GM10266 (cell line): ENCODE measurements at regions not wholly inside any gene's neighbourhood (a gene's known extent, or its start where the extent isn't known, plus 50 kb on each side); places are given as distances from the start of the nearest gene placed in this dataset.

Experiments used
- DNase-seq: peaks from one replicate; pipeline ENCODE4 v3.0.0; 2012; ENCODE audit errors: extremely low spot score
- TF ChIP-seq, protein P1 (sequence below): IDR thresholded peaks from 2 replicates; pipeline ENCODE4 v1.5.1; 2012; ENCODE audit warnings: mild to moderate bottlenecking, low read depth; ENCODE audit not compliant: control insufficient read depth, insufficient read depth; ENCODE audit errors: missing control alignments

DNA sequence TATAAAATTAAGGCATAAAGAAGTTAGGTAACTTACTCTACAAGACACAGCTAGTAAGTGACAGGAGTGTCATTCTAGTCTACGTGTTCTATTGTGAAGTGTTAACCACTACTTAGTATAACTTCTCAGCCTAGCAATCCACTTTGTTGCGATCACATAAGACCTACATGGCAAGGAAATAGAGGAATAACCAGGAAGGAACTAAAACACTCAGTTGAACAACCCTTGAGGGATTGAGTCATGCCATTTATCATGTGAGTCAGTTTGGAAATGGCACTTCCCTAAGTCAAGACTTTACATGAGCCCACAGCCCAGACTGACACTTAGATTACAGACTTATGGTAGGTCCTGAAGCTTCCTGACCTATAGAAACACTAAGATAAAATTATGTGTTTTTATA is 279.5 kb upstream of the PCDH20 start:
- no peak for DNase-seq
- TF ChIP-seq, protein P1, sequence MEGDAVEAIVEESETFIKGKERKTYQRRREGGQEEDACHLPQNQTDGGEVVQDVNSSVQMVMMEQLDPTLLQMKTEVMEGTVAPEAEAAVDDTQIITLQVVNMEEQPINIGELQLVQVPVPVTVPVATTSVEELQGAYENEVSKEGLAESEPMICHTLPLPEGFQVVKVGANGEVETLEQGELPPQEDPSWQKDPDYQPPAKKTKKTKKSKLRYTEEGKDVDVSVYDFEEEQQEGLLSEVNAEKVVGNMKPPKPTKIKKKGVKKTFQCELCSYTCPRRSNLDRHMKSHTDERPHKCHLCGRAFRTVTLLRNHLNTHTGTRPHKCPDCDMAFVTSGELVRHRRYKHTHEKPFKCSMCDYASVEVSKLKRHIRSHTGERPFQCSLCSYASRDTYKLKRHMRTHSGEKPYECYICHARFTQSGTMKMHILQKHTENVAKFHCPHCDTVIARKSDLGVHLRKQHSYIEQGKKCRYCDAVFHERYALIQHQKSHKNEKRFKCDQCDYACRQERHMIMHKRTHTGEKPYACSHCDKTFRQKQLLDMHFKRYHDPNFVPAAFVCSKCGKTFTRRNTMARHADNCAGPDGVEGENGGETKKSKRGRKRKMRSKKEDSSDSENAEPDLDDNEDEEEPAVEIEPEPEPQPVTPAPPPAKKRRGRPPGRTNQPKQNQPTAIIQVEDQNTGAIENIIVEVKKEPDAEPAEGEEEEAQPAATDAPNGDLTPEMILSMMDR = no peak

DNA sequence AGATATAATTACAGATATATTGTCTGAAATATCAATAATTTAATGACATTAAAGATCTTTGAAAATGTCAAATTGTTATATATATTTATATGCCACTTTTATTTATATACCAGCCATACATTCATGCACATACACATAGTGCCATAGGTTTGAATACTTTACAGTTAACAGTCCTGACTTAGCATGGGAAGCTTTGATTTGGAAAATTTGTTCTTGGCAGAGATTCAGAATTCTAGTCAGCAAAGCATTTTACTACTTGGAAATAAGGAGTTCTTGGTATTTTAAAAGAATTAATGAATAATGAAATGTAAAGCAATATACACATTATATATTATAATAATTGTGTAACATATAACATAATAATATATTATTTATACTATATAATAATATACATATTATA is 277.0 kb upstream of the PCDH20 start:
- TF ChIP-seq, protein P1 = no peak
- DNase-seq = no peak

DNA sequence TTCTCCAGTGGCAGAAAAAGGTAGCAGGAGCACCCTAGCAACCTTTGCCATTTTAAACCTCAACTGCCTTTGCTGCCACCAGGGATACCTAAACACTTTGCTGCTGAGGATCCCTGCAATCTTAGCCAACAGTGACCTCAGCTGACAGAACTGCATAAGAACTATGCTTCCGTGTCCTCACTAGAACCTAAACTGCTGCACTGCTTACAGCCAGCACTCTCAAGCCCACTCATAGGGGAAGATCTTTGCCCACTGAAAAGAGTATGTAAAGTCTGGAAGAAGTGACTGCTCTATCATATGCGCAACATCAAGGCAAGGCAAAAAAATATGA is 270.0 kb upstream of the PCDH20 start:
- TF ChIP-seq, protein P1 = no peak
- DNase-seq = no peak

DNA sequence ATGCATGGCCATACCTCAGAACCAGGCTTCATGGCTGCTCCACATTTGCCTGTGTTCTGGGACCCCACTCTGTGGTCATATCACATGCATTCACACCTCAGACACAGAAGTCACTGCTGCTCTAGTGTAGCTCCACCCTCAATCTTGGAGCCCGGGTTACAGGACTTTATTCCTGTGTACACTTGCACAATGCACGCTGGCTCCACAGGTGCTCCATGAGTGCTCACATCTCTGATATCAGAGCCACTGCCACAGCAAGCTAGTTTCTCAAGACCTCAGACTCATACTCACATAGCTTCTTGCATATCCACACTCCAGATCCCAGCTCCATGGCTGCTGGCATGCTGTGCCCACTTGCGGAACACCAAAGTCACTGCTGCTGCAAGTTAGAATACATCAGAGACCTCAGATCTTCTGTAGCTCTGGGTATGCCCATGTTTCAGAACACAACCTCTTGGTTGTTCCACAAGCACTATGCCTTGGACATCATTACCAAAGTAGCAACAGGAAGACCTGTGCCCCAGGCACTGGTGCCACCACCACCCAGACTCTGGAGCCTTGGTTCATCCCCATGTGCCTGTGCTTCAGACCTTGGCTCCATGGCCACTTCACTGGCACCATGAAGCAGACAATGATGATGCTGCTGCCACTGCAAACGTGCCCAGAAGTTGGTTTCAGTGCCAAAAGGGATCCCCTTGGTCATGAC is 269.5 kb upstream of the PCDH20 start:
- TF ChIP-seq, protein P1 = no peak
- DNase-seq = no peak

DNA sequence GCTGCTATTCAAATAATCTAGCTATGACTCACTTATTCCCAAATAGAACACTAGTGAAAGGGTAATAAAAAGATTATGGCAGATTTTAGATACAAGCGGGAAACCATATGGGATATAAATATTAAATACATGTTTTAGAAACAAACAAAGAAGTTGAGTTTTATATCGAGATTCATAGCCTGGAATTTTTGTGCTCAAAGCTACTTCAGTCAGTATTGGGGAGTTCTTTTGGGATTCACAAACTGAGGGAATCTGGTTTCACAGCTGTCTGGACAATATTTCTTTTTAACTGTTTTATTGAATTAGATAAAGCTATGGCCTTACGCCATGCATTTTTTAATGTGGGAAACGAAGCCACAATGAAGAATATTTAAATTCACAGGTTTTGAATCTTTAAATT is 257.1 kb upstream of the PCDH20 start:
- TF ChIP-seq, protein P1 = no peak
- DNase-seq = no peak

DNA sequence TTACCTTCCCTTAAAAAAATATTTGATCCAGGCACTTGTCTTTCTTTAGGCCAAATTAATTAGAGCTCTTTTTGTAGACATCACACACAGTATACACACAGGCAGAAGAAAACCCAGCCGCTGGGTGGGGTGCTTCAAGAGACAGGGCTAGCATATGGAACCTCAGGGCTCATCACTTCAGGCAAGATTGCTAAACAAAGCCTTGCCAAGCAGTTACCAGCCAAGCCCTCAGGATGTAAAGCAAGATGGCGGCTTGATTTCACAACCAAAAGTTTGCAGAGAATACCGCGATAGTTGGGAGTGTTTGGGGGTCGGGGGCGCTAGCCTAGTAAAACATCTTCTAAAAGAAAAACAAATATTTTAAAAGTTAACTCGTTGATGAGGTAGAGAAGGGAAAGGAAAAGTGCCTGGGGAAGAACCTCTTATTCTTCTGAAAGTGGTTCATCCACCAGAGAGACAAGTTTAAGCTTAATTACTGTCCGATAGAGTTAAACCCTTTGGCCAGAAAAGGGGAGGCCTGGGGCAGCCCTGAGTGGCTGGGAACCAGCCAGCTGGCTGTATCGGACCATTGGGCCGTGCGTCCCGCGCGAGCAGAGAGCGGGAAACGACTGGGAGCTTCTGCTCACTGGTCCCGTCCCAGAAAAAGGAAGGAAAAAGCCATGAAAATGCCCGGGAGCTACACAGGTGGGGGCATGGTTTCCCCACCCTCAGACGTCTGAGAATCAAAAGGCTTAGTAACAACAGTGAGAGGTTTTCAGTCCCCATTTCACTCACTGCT is 254.9 kb upstream of the PCDH20 start:
- TF ChIP-seq, protein P1 = no peak
- no peak for DNase-seq
